H1 (cell line): ENCODE measurements at regions not wholly inside any gene's neighbourhood (a gene's known extent, or its start where the extent isn't known, plus 50 kb on each side); places are given as distances from the start of the nearest gene placed in this dataset.

Experiments used
- CTCF ChIA-PET: fragments of 300-600 bp; sonication (Branson Sonifier 250); formaldehyde crosslinking; loops from one replicate; lab custom pipeline; 2021; ENCODE audit not compliant: partially characterized antibody; lab: Charles Lee
- POLR2A ChIA-PET: fragments of 300-600 bp; sonication (Branson Sonifier 250); formaldehyde crosslinking; loops from one replicate; lab custom pipeline; 2021; ENCODE audit warnings: inconsistent platforms; ENCODE audit not compliant: partially characterized antibody; lab: Charles Lee
- DNase-seq, 2 experiments: peaks; one replicate each; pipeline versions ENCODE4 v3.0.0 to v3.0.0-alpha.2; 2010 to 2022; ENCODE audit warnings: low spot score in 2 of 2, low read depth in 1 of 2, mixed read lengths in 1 of 2
- FAIRE-seq: peaks from 2 replicates; lab custom pipeline; 2011; peaks lifted over from hg19 to GRCh38; lab: Jason Lieb, UNC
- H2AFZ ChIP-seq: 2 replicates; pipeline ENCODE4 v1.8.1; 2012; ENCODE audit warnings: low read length, inconsistent platforms
- H2AK5ac ChIP-seq: 2 replicates; pipeline ENCODE4 v1.6.1; 2013; ENCODE audit warnings: low read depth, low read length
- H2BK120ac ChIP-seq: replicated peaks from 2 replicates; pipeline ENCODE3; 2013; ENCODE audit warnings: low read depth, low read length, inconsistent platforms
- H2BK12ac ChIP-seq: 2 replicates; pipeline ENCODE4 v1.6.1; 2013; ENCODE audit warnings: low read depth, low read length
- H2BK15ac ChIP-seq: 2 replicates; pipeline ENCODE4 v1.6.1; 2013; ENCODE audit warnings: low read length
- H2BK20ac ChIP-seq: 2 replicates; pipeline ENCODE4 v1.6.1; 2013; ENCODE audit warnings: low read length
- H2BK5ac ChIP-seq: 2 replicates; pipeline ENCODE4 v1.6.1; 2013; ENCODE audit warnings: low read depth, low read length
- H3K14ac ChIP-seq: 2 replicates; pipeline ENCODE4 v1.6.1; 2013; ENCODE audit warnings: inconsistent platforms; ENCODE audit not compliant: insufficient read length
- H3K18ac ChIP-seq: 2 replicates; pipeline ENCODE4 v1.6.1; 2013; ENCODE audit warnings: low read length; ENCODE audit errors: extremely low read depth
- H3K23ac ChIP-seq: 2 replicates; pipeline ENCODE4 v1.6.1; 2013; ENCODE audit warnings: inconsistent platforms; ENCODE audit not compliant: insufficient read length
- H3K23me2 ChIP-seq: 2 replicates; pipeline ENCODE4 v1.6.1; 2013; ENCODE audit warnings: low read depth, low read length
- H3K27ac ChIP-seq: 2 replicates; pipeline ENCODE4 v1.6.1; 2011; ENCODE audit warnings: low read depth, low read length, inconsistent platforms
- H3K27me3 ChIP-seq, 4 experiments: replicated peaks in 1 of 4; 1 replicate in 1 of 4; 2 replicates in 3 of 4; pipeline versions ENCODE4 v1.6.1 to v1.8.1; 2011 to 2013; ENCODE audit warnings: low read length in 3 of 4, mild to moderate bottlenecking in 3 of 4, inconsistent platforms in 2 of 4, mixed read lengths in 2 of 4, moderate library complexity in 1 of 4; ENCODE audit not compliant: control insufficient read depth in 3 of 4, insufficient read depth in 3 of 4; ENCODE audit errors: extremely low read depth in 1 of 4
- H3K36me3 ChIP-seq, 4 experiments: 2 replicates each; pipeline versions ENCODE4 v1.6.1 to v1.8.1; 2011 to 2013; ENCODE audit warnings: mild to moderate bottlenecking in 4 of 4, low read length in 3 of 4, moderate library complexity in 2 of 4, control low read depth in 1 of 4, inconsistent platforms in 1 of 4; ENCODE audit not compliant: insufficient read depth in 4 of 4, control insufficient read depth in 2 of 4
- H3K4ac ChIP-seq: replicated peaks from 2 replicates; pipeline ENCODE3; 2013; ENCODE audit warnings: low read length, low read depth, mixed read lengths, inconsistent platforms; ENCODE audit not compliant: insufficient read length
- H3K4me1 ChIP-seq, 4 experiments: replicated peaks in 1 of 4; 1 replicate in 1 of 4; 2 replicates in 3 of 4; pipeline versions ENCODE4 v1.6.1 to v1.8.1; 2011 to 2013; ENCODE audit warnings: low read length in 3 of 4, inconsistent platforms in 2 of 4, mixed read lengths in 1 of 4; ENCODE audit not compliant: insufficient read depth in 4 of 4, control insufficient read depth in 3 of 4
- H3K4me2 ChIP-seq, 2 experiments: 2 replicates each; pipeline versions ENCODE4 v1.6.1 to v1.8.1; 2011 to 2013; ENCODE audit warnings: low read depth in 2 of 2, low read length in 2 of 2, control low read depth in 1 of 2, inconsistent platforms in 1 of 2, mild to moderate bottlenecking in 1 of 2; ENCODE audit not compliant: insufficient read depth in 1 of 2
- H3K4me3 ChIP-seq, 4 experiments: fragments of 200-600, 300-600 bp in 1 of 4; sonication (generic), shearing (Covaris generic), sonication (Bioruptor Twin) in 1 of 4; 2 replicates each; pipeline versions ENCODE4 v1.5.1 to v1.8.1; 2011 to 2016; ENCODE audit warnings: low read length in 4 of 4, low read depth in 3 of 4, control low read depth in 2 of 4, inconsistent platforms in 2 of 4, mild to moderate bottlenecking in 2 of 4, mixed read lengths in 1 of 4, moderate library complexity in 1 of 4; ENCODE audit not compliant: insufficient read depth in 2 of 4; ENCODE audit errors: extremely low read depth in 1 of 4
- H3K56ac ChIP-seq: replicated peaks from 2 replicates; pipeline ENCODE3; 2013; ENCODE audit warnings: low read depth, mild to moderate bottlenecking, mixed read lengths, low read length, inconsistent platforms; ENCODE audit not compliant: insufficient read length
- H3K79me1 ChIP-seq: 2 replicates; pipeline ENCODE4 v1.6.1; 2013; ENCODE audit warnings: low read depth, low read length, control low read depth
- H3K79me2 ChIP-seq, 2 experiments: 2 replicates each; pipeline versions ENCODE4 v1.6.1 to v1.8.1; 2012 to 2013; ENCODE audit warnings: low read length in 2 of 2, mild to moderate bottlenecking in 2 of 2, inconsistent platforms in 1 of 2; ENCODE audit not compliant: insufficient read depth in 2 of 2, control insufficient read depth in 1 of 2
- H3K9ac ChIP-seq, 4 experiments: replicated peaks in 1 of 4; 1 replicate in 1 of 4; 2 replicates in 3 of 4; pipeline versions ENCODE4 v1.6.1 to v1.8.1; 2011 to 2013; ENCODE audit warnings: low read depth in 3 of 4, low read length in 3 of 4, control low read depth in 2 of 4, mild to moderate bottlenecking in 2 of 4, moderate library complexity in 2 of 4, inconsistent platforms in 1 of 4; ENCODE audit errors: extremely low read depth in 1 of 4
- H3K9me3 ChIP-seq, 2 experiments: 2 replicates each; pipeline versions ENCODE4 v1.6.1 to v1.8.1; 2012 to 2013; ENCODE audit warnings: mild to moderate bottlenecking in 2 of 2, moderate library complexity in 2 of 2, control low read depth in 1 of 2, inconsistent platforms in 1 of 2, low read depth in 1 of 2, low read length in 1 of 2, mixed read lengths in 1 of 2; ENCODE audit not compliant: insufficient read depth in 2 of 2
- H4K20me1 ChIP-seq, 2 experiments: replicated peaks in 1 of 2; 2 replicates each; pipeline versions ENCODE3 to v1.8.1; 2011 to 2013; ENCODE audit warnings: inconsistent platforms in 2 of 2, low read length in 2 of 2, mild to moderate bottlenecking in 1 of 2; ENCODE audit not compliant: insufficient read depth in 2 of 2, control insufficient read depth in 1 of 2
- H4K5ac ChIP-seq: 2 replicates; pipeline ENCODE4 v1.6.1; 2013; ENCODE audit warnings: low read length, low read depth, mixed read lengths, inconsistent platforms; ENCODE audit not compliant: insufficient read length
- H4K8ac ChIP-seq: 2 replicates; pipeline ENCODE4 v1.8.0; 2013; ENCODE audit warnings: mild to moderate bottlenecking, moderate library complexity, low read length, inconsistent platforms; ENCODE audit not compliant: insufficient read depth; ENCODE audit errors: extremely low read depth
- H4K91ac ChIP-seq: replicated peaks from 2 replicates; pipeline ENCODE3; 2013; ENCODE audit warnings: low read length, mixed read lengths, inconsistent platforms; ENCODE audit not compliant: insufficient read length
- ATF2 ChIP-seq: IDR thresholded peaks from 2 replicates; pipeline ENCODE4 v1.6.1; 2012; ENCODE audit warnings: low read length, inconsistent platforms
- SP1 ChIP-seq: IDR thresholded peaks from 2 replicates; pipeline ENCODE4 v1.6.1; 2011; ENCODE audit warnings: low read depth, low read length
- TAF7 ChIP-seq: optimal IDR thresholded peaks from 2 replicates; pipeline ENCODE3; 2011; ENCODE audit warnings: low read depth, mild to moderate bottlenecking, inconsistent platforms, low read length, moderate library complexity, borderline replicate concordance
- TEAD4 ChIP-seq: IDR thresholded peaks from 2 replicates; pipeline ENCODE4 v1.6.1; 2012; ENCODE audit warnings: low read depth, low read length, inconsistent platforms, mixed read lengths
- WGBS, 2 experiments: shearing (Covaris generic) in 1 of 2; methylation state at CpG; one replicate each; pipeline versions ENCODE4 v1.1.6 to v1.1.7; 2013 to 2015; ENCODE audit warnings: low lambda C conversion rate in 2 of 2, mixed read lengths in 2 of 2, inconsistent platforms in 1 of 2, low coverage in 1 of 2, missing lambda C conversion rate in 1 of 2; ENCODE audit not compliant: insufficient replicate concordance in 2 of 2, insufficient coverage in 1 of 2, insufficient read length in 1 of 2; ENCODE audit errors: extremely low coverage in 1 of 2, missing lambda C conversion rate in 1 of 2; 5-methylcytosine and 5-hydroxymethylcytosine counted together

DNA sequence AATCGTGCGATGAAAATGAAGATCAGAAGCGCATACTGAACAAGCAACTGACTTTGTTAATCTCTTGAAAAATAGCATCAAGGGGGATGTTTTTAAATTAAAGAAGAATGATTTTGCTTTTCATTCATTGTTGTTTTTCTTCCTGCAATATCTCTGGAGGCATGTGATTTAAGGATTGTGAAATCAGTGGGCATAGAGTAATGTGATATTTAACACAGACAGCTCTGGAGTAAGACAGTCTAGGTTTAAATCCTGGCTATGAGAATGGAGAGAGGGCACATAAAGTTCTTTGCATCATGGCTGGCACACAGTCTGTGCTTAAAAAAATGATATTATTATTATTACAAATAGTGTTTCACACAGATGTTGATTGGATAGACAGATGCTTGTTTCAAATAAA, 243.1 kb upstream of the NBEA start:
- POLR2A ChIA-PET: no interaction called here

More for the DNA sequence above, 243.1 kb upstream of the NBEA start:
- Histone ChIP-seq H2BK5ac (no peak overlapping the region), H3K27ac (no peak overlapping the region), H4K20me1 (no peaks in the 10 kb centered on the region), H3K79me1 (no peaks in the 10 kb centered on the region), H3K36me3 (no peaks in the 10 kb centered on the region), H2BK15ac (no peak overlapping the region), H2AFZ (no peak overlapping the region), H3K4me3 (no peak overlapping the region), H2BK20ac (no peak overlapping the region), H3K23ac (no peak overlapping the region), H3K18ac (no peak overlapping the region), H3K9ac (no peak overlapping the region), H3K56ac (no peak overlapping the region), H3K14ac (no peak overlapping the region), H2BK12ac (no peak overlapping the region), H3K4me2 (no peak overlapping the region), H3K9me3 (no peaks in the 10 kb centered on the region), H2AK5ac (no peak overlapping the region), H4K8ac (no peak overlapping the region), H3K27me3 (no peaks in the 10 kb centered on the region), H4K91ac (no peak overlapping the region), H3K23me2 (no peaks in the 10 kb centered on the region; the same call in 1 of the 2 replicates), H3K79me2 (no peaks in the 10 kb centered on the region), H4K5ac (no peak overlapping the region), H3K4me1 (no peaks in the 10 kb centered on the region), H3K4ac (no peak overlapping the region), H2BK120ac (no peak overlapping the region)
- CTCF ChIA-PET: no interaction called here
- FAIRE-seq (no peak), DNase-seq (no peak)
- no peak for TF ChIP-seq TAF7
- TF ChIP-seq SP1: no peak
- TF ChIP-seq TEAD4: no peak
- TF ChIP-seq ATF2: no peak
- 97% methylated on average over 3 of the region's 3 CpGs; no CpG with 5 or more reads in 1 of the 2 experiments for WGBS, 2 experiments
